HL-60/S4 treated with retinoic acid at 250 ng/mL for 4 days and 3 days (cell line): ENCODE measurements at regions not wholly inside any gene's neighbourhood (a gene's known extent, or its start where the extent isn't known, plus 50 kb on each side); places are given as distances from the start of the nearest gene placed in this dataset.
"Not testable (repeated sequence)": the region's sequence is repeated elsewhere in the genome, so short reads cannot be mapped to it uniquely, and the experiment has no call there.

Experiments
- in situ Hi-C: fragments of 300-500 bp; cut with MboI; formaldehyde crosslinking; loops from 2 replicates; pipeline ENCODE4 v1.7.0; 2022; ENCODE audit warnings: low sequenced_read_pairs

DNA sequence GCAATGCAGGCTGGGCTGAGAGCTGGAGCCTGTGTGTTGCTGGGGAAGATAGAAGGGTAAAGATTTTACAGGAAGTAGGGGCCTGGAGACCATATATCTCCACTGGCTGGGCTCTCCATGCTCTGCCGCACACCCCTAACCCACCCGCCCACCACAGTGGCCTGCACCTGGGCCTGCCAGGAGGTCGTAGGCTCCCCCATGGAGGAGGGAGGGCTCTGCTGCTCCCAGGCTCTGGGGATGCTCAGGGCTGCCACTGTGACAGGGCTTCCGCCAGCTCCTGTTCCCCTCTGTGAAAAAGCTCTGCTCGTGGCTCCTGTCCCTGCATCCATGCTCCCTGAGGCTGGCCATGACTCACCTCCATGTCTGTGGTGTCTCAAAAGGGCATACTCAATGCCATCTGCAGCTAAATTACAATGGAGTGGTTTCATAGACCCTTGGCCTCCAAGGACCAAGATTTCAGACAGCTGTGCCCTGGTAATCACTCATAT lies 106.0 kb downstream of the CXCL12 start:
- in situ Hi-C loops = no loop called here

DNA sequence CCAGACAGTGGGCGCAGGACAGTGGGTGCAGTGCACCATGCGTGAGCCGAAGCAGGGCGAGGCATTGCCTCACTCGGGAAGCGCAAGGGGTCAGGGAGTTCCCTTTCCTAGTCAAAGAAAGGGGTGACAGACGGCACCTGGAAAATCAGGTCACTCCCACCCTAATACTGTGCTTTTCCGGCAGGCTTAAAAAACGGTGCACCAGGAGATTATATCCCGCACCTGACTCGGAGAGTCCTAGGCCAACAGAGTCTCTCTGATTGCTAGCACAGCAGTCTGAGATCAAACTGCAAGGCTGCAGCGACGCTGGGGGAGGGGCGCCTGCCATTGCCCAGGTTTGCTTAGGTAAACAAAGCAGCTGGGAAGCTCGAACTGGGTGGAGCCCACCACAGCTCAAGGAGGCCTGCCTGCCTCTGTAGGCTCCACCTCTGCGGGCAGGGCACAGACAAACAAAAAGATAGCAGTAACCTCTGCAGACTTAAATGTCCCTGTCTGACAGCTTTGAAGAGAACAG lies 116.4 kb downstream of the CXCL12 start:
- in situ Hi-C loops = not testable (repeated sequence)

GRCh38 chr10:44267007-44267406 lies 117.9 kb downstream of the CXCL12 start:
- in situ Hi-C loops = no loop called here

- in situ Hi-C loops = no loop called here
Measured at GRCh38 chr10:44264244-44264643, 120.7 kb downstream of the CXCL12 start.

GRCh38 chr10:44263771-44264170 lies 121.1 kb downstream of the CXCL12 start:
- in situ Hi-C loops = no loop called here

DNA sequence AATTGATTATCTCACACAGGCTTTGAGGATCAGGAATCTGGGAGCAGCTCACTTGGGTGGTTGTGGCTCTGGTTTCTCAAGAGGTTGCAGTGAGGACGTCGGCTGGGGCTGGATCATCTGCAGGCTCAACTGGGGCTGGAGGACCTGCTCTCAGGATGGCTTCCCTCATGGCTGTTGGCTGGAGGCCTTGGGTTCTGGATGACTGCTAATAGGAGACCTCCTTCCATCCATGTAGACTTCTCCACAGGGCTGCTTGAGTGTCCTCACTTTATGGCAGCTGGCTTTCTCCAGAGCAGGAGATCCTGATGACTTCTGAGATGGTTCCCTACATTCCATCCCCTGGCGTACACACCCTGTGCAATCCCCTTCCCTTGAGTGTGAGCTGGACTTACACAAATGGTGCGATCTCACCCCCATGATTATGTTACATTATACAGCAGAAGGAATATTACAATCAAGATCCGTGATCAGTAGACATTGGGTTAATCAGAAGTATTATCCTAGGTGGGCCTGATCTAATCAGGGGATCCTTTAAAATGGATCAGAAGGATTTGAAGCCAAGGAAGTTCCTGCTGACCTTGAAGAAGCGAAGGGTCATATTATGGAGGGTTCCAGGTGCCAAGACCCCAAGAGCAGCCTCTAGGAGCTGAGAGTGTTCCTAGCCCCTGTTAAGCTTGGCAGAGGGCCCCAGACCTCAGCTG lies 122.2 kb downstream of the CXCL12 start:
- in situ Hi-C loops = no loop called here

DNA sequence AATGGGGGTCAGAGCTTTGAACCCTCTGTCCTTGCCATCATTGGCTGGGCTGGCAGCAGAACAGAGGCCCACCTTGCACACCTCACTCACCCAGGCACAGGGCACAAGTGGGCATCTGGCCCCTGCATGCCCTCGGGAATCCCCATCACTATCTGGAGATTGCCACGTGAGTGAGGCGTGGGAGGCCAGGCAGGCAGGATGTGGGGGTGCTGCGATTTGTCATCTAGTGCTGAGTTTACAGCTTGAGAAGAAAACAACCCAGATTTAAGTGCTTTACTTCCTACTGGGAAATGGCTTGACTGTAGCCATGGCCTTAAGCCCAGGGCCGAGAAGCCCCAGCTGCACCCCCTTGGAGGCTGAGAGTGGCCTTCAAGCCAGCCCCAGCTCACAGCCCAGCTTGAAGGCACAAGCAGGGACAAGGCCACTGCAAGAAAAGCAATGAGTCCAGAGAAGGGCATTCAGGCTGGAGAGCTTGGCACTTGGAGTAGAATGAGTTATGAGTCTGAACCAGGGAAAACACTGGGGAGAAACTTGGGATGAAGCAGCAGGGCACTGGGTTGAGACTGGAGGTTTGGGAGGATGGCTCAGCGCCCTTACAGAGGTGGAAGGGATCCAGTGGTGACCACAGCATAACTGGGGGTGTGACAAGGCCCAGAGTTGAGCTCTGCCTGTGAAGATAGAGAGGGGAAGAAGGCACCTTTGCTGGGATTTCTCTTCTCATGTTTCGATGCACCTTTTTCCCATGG lies 123.0 kb downstream of the CXCL12 start:
- in situ Hi-C loops = no loop called here

DNA sequence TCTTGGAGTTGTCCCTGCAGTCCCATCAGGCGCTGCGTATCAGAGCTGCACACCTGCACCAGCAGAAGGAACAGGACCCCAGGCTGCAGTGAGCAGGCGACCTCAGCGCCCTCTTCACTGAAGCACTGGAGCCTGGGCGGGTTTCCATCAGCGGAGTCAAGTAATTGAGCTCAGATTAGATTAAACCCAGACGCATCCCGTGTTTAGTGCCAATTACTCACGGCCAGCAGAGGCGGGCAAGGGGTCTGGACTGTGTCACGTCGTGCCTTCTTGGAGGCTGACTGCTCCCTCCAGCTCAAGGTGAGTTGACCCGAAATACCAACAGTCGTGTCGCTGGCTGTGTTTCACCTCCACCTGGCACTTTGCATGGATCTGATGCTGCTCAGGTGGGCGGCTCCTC lies 123.6 kb downstream of the CXCL12 start:
- in situ Hi-C loops = no loop called here

DNA sequence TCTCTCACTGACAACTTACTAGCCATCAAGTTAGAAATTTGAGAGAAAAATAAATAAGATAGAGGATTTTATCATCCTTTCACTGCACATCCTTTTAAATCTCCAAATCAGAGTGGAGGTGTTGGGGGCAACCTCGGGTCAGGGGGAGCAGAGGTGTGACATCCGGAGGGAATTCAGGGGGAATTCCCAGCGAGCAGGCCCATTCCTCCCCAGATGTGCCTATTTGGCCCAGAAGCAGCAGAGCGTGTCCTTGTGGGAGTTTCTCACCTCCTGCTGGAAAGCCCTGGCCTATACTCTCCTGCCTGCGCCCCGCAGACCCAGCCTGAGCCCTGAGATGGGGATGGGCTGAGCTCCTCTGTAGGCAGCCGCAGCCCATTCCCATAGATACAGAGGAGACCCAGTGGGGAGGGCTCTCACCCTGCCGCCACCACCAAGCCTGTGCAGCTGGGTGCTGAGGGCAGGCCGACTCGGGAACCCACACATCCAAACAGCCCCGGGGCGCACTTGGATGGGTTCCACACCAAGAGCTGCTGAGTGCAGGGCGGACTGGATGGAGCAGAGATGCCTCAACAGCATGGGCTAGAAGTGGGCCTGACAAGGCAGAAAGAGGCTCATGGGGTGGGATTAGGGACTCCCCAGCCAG lies 124.5 kb downstream of the CXCL12 start:
- in situ Hi-C loops = no loop called here

- in situ Hi-C loops = no loop called here
Measured at GRCh38 chr10:44259090-44259874, 125.6 kb downstream of the CXCL12 start.

GRCh38 chr10:44258460-44259089 lies 126.3 kb downstream of the CXCL12 start:
- in situ Hi-C loops = no loop called here

- in situ Hi-C loops = no loop called here
Measured at GRCh38 chr10:44258019-44258418, 126.9 kb downstream of the CXCL12 start.

DNA sequence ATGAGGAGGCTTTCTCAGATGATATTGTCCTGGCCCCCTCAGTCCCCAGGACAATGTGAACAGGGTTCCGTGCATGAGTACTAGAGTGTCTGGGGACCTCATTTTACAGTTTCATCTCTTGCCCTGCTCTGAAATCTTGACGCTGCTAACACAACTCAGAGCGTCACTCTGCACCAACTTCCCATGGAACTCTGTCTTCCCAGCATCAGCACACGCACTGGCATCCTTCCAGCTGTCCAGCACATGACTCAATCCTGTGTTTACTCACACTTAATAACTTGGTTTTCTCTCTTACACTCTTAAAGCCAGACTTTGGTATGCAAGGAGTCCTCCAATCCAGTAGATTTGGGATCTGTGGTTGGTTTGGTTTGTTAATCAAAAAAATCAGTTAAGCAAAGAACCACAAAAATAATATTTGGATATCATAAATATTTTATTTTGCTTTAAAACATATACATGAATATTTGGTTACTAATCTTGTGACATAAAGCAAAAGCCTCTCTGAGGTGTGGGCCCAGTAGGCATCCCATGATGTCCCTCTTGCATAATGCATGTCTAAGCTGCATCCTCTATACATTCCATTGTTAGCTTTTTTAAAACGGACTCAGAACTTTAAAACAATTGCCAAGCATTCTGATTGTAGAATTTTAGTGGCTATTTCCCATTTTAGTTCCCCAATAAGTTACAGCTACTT lies 131.0 kb downstream of the CXCL12 start:
- in situ Hi-C loops = no loop called here

GRCh38 chr10:44252631-44253030 lies 132.3 kb downstream of the CXCL12 start:
- in situ Hi-C loops = not testable (repeated sequence)

DNA sequence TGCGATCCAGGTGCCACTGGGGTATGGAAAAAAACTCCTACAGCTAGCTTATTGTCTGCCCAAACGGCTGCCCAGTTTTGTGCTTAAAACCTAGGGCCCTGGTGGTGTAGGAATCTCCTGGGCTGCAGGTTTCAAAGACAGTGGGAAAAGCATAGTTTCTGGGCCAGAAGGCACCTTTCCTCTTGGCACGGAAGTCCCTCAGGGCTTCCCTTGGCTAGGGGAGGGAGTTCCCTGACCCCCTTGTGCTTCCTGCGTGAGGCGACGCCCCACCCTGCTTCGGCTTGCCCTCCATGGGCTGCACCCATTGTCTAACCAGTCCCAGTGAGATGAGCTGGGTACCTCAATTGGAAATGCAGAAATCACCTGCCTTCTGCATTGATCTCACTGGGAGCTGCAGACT lies 135.0 kb downstream of the CXCL12 start:
- in situ Hi-C loops = not testable (repeated sequence)

DNA sequence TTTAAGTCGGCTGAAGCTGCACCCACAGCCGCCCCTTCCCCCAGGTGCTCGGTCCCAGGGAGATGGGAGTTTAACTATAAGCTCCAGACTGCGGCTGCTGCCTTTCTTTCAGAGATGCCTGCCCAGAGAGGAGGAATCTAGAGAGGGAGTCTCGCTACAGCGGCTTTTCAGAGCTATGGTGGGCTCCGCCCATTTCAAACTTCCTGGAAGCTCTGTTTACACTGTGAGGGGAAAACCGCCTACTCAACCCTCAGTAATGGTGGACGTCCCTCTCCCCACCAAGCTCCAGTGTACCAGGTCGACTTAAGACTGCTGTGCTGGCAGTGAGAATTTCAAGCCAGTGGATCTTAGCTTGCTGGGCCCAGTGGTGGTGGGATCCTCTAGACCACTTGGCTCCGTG lies 135.4 kb downstream of the CXCL12 start:
- in situ Hi-C loops = no loop called here

GRCh38 chr10:44246700-44247099 lies 138.2 kb downstream of the CXCL12 start:
- in situ Hi-C loops = not testable (repeated sequence)

DNA sequence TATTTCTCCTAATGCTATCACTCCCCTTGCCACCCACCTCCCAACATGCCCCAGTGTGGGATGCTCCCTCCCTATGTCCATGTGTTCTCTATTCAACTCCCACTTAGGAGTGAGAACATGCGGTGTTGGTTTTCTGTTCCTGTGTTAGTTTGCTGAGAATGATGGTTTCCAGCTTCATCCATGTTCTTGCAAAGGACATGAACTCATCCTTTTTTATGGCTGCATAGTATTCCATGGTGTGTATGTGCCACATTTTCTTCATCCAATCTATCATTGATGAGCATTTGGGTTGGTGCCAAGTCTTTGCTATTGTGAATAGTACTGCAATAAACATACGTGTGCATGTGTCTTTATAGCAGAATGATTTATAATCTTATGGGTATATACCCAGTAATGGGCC lies 138.6 kb downstream of the CXCL12 start:
- in situ Hi-C loops = not testable (repeated sequence)

DNA sequence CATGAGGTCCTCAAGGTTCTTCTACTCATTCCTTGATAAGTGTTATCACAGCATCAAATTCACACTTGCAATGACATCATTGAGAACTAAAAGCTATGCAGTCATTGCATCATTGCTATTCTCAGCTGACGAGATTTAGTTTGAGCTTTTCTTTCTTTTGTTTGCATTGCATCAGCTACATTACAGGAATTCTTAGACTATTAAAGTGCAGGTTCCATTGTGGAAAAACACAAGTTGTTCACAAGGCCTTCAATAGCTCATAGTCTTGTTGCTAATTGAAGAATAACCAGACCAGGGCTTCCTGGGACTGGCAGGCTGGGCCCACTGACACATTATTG lies 139.3 kb downstream of the CXCL12 start:
- in situ Hi-C loops = no loop called here
